GM19463 (cell line): ENCODE measurements at regions not wholly inside any gene's neighbourhood (a gene's known extent, or its start where the extent isn't known, plus 50 kb on each side); places are given as distances from the start of the nearest gene placed in this dataset.

Experiments used
- ATAC-seq: cut with Tn5 transposase; IDR thresholded peaks from one replicate; pipeline ENCODE4 v1.9.1; 2021; ENCODE audit warnings: mild to moderate bottlenecking, moderate library complexity; ENCODE audit not compliant: unreplicated experiment

- ATAC-seq, result no peak
Observed at GRCh38 chr7:17474724-17475344, 176.4 kb downstream of the AHR start.

GRCh38 chr7:17477182-17477581, 178.7 kb downstream of the AHR start:
- no peak for ATAC-seq

- ATAC-seq, result no peak
Observed at GRCh38 chr7:17481118-17481517, 182.7 kb downstream of the AHR start.

- ATAC-seq, result no peak
Observed at GRCh38 chr7:17485368-17485767, 186.9 kb downstream of the AHR start.

GRCh38 chr7:17485904-17486303, 187.5 kb downstream of the AHR start:
- ATAC-seq, result no peak

- no peak for ATAC-seq
Observed at GRCh38 chr7:17486835-17487234, 188.4 kb downstream of the AHR start.

- ATAC-seq, result no peak
Observed at GRCh38 chr7:17487343-17487742, 188.9 kb downstream of the AHR start.

- ATAC-seq, result no peak
Observed at GRCh38 chr7:17488829-17489228, 190.4 kb downstream of the AHR start.

- no peak for ATAC-seq
Observed at GRCh38 chr7:17489961-17490360, 191.5 kb downstream of the AHR start.

- ATAC-seq, result no peak
Observed at GRCh38 chr7:17490825-17491224, 192.4 kb downstream of the AHR start.

- peak; percentile 79 for ATAC-seq
Observed at GRCh38 chr7:17492437-17492836, 194.0 kb downstream of the AHR start.

GRCh38 chr7:17493446-17493845, 195.0 kb downstream of the AHR start:
- ATAC-seq, result no peak

GRCh38 chr7:17495655-17496394, 197.4 kb downstream of the AHR start:
- ATAC-seq, result peak; percentile 33

GRCh38 chr7:17497136-17497535, 198.7 kb downstream of the AHR start:
- no peak for ATAC-seq

- ATAC-seq, result no peak
Observed at GRCh38 chr7:17497549-17498167, 199.2 kb downstream of the AHR start.

GRCh38 chr7:17498230-17498629, 199.8 kb downstream of the AHR start:
- no peak for ATAC-seq

GRCh38 chr7:17500736-17501135, 202.3 kb downstream of the AHR start:
- no peak for ATAC-seq

- no peak for ATAC-seq
Observed at GRCh38 chr7:17501441-17502212, 203.2 kb downstream of the AHR start.

GRCh38 chr7:17502213-17503060, 204.0 kb downstream of the AHR start:
- ATAC-seq, result no peak

- ATAC-seq, result peak; percentile 95
Observed at GRCh38 chr7:17506095-17506494, 207.6 kb downstream of the AHR start.

- no peak for ATAC-seq
Observed at GRCh38 chr7:17506596-17506995, 208.1 kb downstream of the AHR start.
